Keratinocyte (primary cell): ENCODE measurements at regions not wholly inside any gene's neighbourhood (a gene's known extent, or its start where the extent isn't known, plus 50 kb on each side); places are given as distances from the start of the nearest gene placed in this dataset.

ENCODE experiments used
- EZH2 ChIP-seq: IDR thresholded peaks from one replicate; pipeline ENCODE4 v1.6.1; 2012; ENCODE audit warnings: inconsistent platforms, mild to moderate bottlenecking, low read length, moderate library complexity
- TF ChIP-seq, protein P1 (sequence below), 3 experiments: IDR thresholded peaks in 1 of 3; conservative IDR thresholded peaks in 1 of 3; optimal IDR thresholded peaks in 1 of 3; 2 replicates in 2 of 3; 3 replicates in 1 of 3; pipeline versions ENCODE3 to v1.5.1; 2011; ENCODE audit warnings: low read length in 3 of 3, mild to moderate bottlenecking in 3 of 3, moderate library complexity in 2 of 3, control low read depth in 1 of 3, inconsistent platforms in 1 of 3; ENCODE audit not compliant: insufficient read depth in 2 of 3; ENCODE audit errors: extremely low read depth in 1 of 3

DNA sequence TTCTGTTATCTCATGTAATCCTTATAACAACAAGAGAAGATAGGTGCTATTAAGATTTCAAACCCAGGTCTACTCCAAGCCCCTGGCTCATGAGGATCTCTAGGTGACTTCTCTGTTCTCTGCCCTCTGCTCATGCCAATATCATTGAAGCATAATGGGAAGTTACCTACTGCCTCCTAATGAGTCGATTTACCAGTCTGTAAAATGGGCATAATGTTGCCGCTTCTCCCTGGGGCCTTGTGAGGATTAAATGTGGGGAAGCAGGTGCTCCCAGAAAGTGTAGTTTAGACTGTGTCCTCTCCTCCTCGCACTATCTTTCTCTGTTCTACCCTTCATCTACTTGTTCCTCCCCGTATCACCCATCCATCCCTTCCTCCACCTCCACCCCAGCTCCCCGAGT lies 169.2 kb upstream of the LHX5 start:
- TF ChIP-seq, protein P1, sequence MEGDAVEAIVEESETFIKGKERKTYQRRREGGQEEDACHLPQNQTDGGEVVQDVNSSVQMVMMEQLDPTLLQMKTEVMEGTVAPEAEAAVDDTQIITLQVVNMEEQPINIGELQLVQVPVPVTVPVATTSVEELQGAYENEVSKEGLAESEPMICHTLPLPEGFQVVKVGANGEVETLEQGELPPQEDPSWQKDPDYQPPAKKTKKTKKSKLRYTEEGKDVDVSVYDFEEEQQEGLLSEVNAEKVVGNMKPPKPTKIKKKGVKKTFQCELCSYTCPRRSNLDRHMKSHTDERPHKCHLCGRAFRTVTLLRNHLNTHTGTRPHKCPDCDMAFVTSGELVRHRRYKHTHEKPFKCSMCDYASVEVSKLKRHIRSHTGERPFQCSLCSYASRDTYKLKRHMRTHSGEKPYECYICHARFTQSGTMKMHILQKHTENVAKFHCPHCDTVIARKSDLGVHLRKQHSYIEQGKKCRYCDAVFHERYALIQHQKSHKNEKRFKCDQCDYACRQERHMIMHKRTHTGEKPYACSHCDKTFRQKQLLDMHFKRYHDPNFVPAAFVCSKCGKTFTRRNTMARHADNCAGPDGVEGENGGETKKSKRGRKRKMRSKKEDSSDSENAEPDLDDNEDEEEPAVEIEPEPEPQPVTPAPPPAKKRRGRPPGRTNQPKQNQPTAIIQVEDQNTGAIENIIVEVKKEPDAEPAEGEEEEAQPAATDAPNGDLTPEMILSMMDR (optimal IDR thresholded peaks at IDR 0.05 in 1 of 3, IDR thresholded peaks at IDR 0.05 in 1 of 3, conservative IDR thresholded peaks at IDR 0.05 in 1 of 3; ENCODE audit: extremely low read depth in 1 of 3, insufficient read depth in 2 of 3, low read length in 3 of 3): no peak
- no peak for TF ChIP-seq EZH2
